Muscle of leg (tissue), 3 donors: ENCODE measurements at regions not wholly inside any gene's neighbourhood (a gene's known extent, or its start where the extent isn't known, plus 50 kb on each side); places are given as distances from the start of the nearest gene placed in this dataset.
"Not testable (repeated sequence)": the region's sequence is repeated elsewhere in the genome, so short reads cannot be mapped to it uniquely, and the experiment has no call there.

Source experiments
- DNase-seq: peaks from one replicate; pipeline ENCODE4 v3.0.0; 2013
- H3K27ac ChIP-seq: one replicate; pipeline ENCODE4 v1.5.1; 2013; ENCODE audit warnings: mild to moderate bottlenecking, low read length, control low read depth
- H3K27me3 ChIP-seq: one replicate; pipeline ENCODE4 v1.6.1; 2013; ENCODE audit warnings: low read length; ENCODE audit not compliant: control insufficient read depth, insufficient read depth
- H3K36me3 ChIP-seq: one replicate; pipeline ENCODE4 v1.6.1; 2013; ENCODE audit warnings: low read length; ENCODE audit not compliant: control insufficient read depth, insufficient read depth
- H3K4me1 ChIP-seq: one replicate; pipeline ENCODE4 v1.6.1; 2013; ENCODE audit warnings: low read length; ENCODE audit not compliant: control insufficient read depth, insufficient read depth
- H3K4me3 ChIP-seq: one replicate; pipeline ENCODE4 v1.5.1; 2013; ENCODE audit warnings: low read length, control low read depth
- H3K9me3 ChIP-seq: replicated peaks from 2 replicates; pipeline ENCODE4 v1.6.1; 2013; ENCODE audit warnings: low read depth, low read length; ENCODE audit not compliant: control insufficient read depth
- WGBS: methylation state at CpG from one replicate; pipeline ENCODE4 v1.1.5; 2013; ENCODE audit warnings: missing lambda C conversion rate; ENCODE audit not compliant: insufficient coverage; 5-methylcytosine and 5-hydroxymethylcytosine counted together

DNA sequence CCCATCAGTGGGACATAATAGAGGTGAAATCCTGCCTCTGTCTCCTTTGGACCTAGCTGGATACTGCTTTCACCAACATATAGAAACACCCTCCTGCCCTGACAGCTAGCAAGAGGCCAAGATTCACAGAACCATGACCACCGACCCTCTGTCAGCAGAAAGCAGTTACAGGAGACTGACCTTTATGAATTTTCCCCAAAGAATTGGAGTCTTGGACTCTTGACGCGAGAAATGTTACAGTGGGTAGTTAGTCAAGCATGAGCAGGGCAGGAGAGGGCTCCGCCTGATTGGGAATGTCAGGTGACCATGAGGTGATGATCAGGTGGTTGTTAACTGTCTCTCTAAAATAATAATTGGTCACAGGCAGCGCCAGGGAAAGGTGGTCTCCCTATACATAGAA is 1002.3 kb downstream of the TDRD15 start:
- Histone ChIP-seq H3K27me3 (no peaks in the 10 kb centered on the region), H3K27ac (no peak overlapping the region), H3K9me3 (no peaks in the 10 kb centered on the region), H3K4me1 (no peaks in the 10 kb centered on the region), H3K4me3 (no peak overlapping the region), H3K36me3 (no peaks in the 10 kb centered on the region)
- DNase-seq: no peak
- no CpG with 5 or more reads among the region's 5 CpGs for WGBS

DNA sequence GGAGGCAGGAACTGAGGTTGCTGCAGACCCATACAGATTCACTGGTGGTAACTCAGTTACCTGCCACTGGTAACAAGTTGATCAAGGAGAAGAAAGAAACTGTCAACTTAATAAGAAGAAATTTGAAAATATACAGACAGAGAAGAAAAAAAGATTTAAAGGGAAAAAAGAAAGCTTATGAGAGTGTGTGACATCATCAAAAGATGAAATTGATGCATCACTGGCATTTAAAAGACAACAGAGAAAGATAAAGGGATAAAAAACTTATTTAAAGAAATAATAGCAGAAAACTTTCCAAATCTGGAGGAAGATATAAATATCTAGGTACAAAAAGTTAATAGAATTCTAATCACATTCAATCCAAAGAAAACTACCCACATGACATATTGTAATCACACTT is 1003.2 kb downstream of the TDRD15 start:
- H3K4me1 ChIP-seq: no peaks in the 10 kb centered on the region
- no peaks in the 10 kb centered on the region for H3K36me3 ChIP-seq
- no peak overlapping the region for H3K4me3 ChIP-seq
- no peak for DNase-seq
- no peak overlapping the region for H3K27ac ChIP-seq
- no peaks in the 10 kb centered on the region for H3K27me3 ChIP-seq
- no peaks in the 10 kb centered on the region for H3K9me3 ChIP-seq

DNA sequence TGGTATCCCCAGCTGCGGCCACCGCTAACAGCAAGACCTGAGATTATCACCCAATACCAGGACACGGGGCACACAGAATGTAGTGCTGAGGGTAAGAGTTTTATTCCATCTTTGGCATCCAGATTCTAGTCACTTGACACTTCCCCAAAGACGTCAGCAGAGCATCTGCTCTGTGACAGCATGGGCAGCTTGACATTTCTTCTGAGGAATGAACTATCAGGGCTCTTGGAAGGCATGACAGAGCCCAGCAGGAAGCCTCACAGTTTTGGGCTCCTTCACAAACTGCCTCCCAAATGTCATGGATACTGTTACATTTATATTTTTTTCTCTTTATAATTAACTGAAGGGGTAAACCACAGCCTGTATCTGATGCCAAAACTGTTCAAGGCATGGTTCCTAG is 1010.7 kb downstream of the TDRD15 start:
- Histone ChIP-seq H3K27me3 (no peaks in the 10 kb centered on the region), H3K36me3 (no peaks in the 10 kb centered on the region), H3K4me1 (no peaks in the 10 kb centered on the region), H3K27ac (no peak overlapping the region), H3K9me3 (no peaks in the 10 kb centered on the region), H3K4me3 (no peak overlapping the region)
- WGBS: no CpG with 5 or more reads among the region's 4 CpGs
- DNase-seq: peak; percentile 3

DNA sequence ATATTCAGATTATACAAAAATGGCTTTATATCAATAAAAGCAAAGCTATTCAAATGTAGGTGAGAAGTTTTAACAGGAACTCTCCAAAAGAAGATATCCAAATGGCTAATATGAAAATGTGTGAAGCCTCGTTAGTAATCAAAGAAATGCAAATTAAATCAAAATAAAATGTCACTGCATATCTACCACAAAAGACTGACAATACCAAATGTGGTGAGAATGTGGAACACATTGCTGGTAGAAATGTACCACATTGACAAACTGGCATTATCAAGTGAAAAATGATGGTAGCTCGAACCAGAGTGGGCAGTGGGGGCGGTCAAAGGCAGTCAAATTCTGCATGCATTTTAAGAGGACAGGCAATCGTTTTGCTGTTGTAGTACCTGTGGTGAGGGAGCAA is 1012.7 kb downstream of the TDRD15 start:
- DNase-seq: no peak
- H3K36me3 ChIP-seq: no peaks in the 10 kb centered on the region
- no peaks in the 10 kb centered on the region for H3K27me3 ChIP-seq
- no peak overlapping the region for H3K27ac ChIP-seq
- no peaks in the 10 kb centered on the region for H3K4me1 ChIP-seq
- no peaks in the 10 kb centered on the region for H3K9me3 ChIP-seq
- 86% methylated on average over 3 of the region's 4 CpGs for WGBS
- H3K4me3 ChIP-seq: no peak overlapping the region

DNA sequence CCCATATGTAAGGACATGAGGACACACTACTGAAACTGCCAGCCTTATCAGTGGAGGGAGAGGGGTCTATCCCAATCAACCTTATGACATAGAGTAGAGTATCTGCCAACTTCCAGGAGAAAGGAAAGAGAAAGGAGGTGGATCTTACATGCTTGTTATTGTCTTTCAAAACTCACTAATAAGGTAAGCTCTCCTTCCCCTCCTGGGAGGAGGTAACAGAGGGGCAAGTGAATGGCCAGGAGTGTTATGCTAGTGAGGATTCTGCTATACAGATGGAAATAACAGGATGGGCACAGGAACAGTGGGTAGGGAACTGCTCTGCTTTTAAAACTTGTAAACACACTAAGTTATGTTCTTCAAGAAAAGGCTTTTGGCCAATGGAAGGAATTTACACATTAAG is 1020.1 kb downstream of the TDRD15 start:
- no peaks in the 10 kb centered on the region for H3K4me1 ChIP-seq
- H3K4me3 ChIP-seq: no peak overlapping the region
- no peaks in the 10 kb centered on the region for H3K36me3 ChIP-seq
- H3K27me3 ChIP-seq: no peaks in the 10 kb centered on the region
- DNase-seq: no peak
- no peaks in the 10 kb centered on the region for H3K9me3 ChIP-seq
- no peak overlapping the region for H3K27ac ChIP-seq

DNA sequence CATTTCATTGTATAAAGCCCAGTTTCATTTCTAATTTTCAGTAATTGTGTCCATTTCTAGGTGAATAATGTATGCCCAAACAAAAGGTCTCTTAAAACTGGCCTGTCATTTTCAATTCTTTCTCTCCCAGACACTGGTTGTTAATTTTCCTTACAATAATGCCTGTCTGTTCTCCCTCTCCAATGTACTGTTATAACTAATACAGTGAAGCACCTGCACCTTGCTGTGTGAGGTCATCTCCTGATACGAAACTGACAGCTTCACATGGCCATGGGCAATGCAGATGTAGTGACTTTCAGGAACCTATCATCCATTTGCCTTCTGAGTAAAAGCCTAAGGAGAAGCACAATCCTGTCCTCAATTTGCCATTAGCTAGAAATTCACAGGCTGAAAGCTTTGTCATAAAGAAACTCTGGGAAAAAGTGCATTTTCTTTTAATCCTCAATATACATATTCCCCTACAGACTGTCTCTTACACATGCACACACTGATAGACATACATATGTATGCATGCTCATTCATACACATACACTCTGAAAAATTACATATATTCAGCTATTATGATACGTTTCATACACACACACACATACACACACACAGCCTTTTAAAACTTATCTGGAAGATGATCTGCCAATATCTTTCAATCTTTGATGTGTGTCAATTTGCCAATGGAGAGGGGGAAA is 1030.3 kb downstream of the TDRD15 start:
- 0% methylated on average over 1 of the region's 2 CpGs for WGBS
- no peaks in the 10 kb centered on the region for H3K36me3 ChIP-seq

DNA sequence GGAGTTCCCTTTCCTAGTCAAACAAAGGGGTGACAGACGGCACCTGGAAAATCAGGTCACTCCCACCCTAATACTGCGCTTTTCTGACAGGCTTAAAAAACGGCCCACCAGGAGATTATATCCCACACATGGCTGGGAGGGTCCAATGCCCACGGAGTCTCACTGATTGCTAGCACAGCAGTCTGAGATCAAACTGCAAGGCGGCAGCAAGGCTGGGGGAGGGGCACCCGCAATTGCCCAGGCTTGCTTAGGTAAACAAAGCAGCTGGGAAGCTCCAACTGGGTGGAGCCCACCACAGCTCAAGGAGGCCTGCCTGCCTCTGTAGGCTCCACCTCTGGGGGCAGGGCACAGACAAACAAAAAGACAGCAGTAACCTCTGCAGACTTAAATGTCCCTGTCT is 1032.9 kb downstream of the TDRD15 start:
- WGBS: 71% methylated on average over 2 of the region's 6 CpGs
- H3K4me3 ChIP-seq, H3K27ac ChIP-seq, H3K9me3 ChIP-seq, H3K36me3 ChIP-seq, DNase-seq, H3K4me1 ChIP-seq, H3K27me3 ChIP-seq: not testable (repeated sequence)

More for the DNA sequence above, 1030.3 kb downstream of the TDRD15 start:
- DNase-seq: no peak
- peaks cover 2% of the 10 kb centered on the region for H3K9me3 ChIP-seq
- H3K27ac ChIP-seq: no peak overlapping the region
- no peaks in the 10 kb centered on the region for H3K27me3 ChIP-seq
- no peaks in the 10 kb centered on the region for H3K4me1 ChIP-seq
- H3K4me3 ChIP-seq: no peak overlapping the region

DNA sequence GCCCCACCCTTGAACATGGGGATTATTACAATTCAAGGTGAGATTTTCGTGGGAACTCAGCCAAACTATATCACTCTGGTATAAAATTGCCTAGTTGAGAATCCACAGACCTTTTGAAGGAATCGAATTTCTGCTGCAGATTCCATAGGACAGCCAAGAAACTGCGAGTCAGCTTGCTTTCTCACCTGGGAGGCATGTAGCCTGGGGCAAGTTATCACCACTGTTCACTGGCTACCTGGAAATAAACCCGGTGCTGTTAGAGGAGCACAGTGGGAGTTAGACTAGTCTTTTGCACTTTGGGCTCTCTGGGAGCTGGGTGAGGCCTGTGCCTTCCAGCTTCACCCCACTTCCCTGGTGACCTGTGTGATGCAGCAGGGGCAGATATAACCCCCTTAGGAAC is 1043.5 kb downstream of the TDRD15 start:
- Histone ChIP-seq H3K27ac (no peak overlapping the region), H3K36me3 (no peaks in the 10 kb centered on the region), H3K4me3 (no peak overlapping the region), H3K4me1 (no peaks in the 10 kb centered on the region), H3K9me3 (peaks cover 5% of the 10 kb centered on the region), H3K27me3 (no peaks in the 10 kb centered on the region)
- DNase-seq: no peak
- WGBS: 82% methylated on average over 3 of the region's 4 CpGs

DNA sequence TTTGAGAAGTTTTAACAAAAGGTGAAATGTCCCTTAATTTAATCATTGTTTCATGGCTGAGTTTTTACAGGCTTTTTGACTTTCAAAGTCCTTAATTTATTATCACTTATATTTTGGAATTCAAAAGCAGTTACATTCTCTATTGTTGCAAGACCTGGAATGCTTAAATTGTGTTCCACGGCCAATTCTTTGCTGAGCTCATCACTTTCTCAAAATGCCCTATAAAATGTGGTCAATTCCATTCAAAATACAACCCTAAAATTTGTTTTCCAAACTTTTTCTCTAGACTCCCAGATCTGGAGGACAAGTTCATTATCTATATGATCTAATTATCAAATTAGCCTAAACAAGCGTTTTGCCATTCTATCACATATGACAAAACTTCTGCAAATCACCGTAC is 1051.2 kb downstream of the TDRD15 start:
- no peak overlapping the region for H3K27ac ChIP-seq
- DNase-seq: no peak
- no CpG with 5 or more reads among the region's 3 CpGs for WGBS
- no peak overlapping the region for H3K4me3 ChIP-seq
- H3K36me3 ChIP-seq: no peaks in the 10 kb centered on the region
- H3K27me3 ChIP-seq: no peaks in the 10 kb centered on the region
- H3K4me1 ChIP-seq: no peaks in the 10 kb centered on the region
- H3K9me3 ChIP-seq: peaks cover 2% of the 10 kb centered on the region

DNA sequence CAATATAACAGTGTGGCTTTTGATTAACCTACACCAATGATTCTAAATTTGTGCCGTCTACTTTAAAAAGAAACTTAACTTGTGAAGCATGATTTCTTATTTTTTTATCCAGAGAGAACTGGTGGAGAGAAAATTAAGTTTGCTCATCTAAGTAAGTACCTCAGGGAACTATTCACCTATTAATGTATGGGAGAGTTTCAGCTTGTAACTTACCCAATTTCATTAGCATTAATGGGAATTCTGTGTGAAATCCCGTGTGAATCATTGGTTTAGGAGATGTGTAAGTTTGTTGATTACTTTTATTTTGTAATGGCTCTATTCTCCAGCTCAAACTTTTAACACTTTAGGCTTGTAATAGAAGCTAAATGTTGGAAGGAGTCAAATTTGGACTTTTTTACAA is 1061.5 kb downstream of the TDRD15 start:
- no CpG with 5 or more reads among the region's 2 CpGs for WGBS
- Histone ChIP-seq H3K4me1 (no peaks in the 10 kb centered on the region), H3K36me3 (no peaks in the 10 kb centered on the region), H3K4me3 (no peak overlapping the region), H3K27ac (no peak overlapping the region), H3K27me3 (no peaks in the 10 kb centered on the region), H3K9me3 (no peaks in the 10 kb centered on the region)
- DNase-seq: no peak

DNA sequence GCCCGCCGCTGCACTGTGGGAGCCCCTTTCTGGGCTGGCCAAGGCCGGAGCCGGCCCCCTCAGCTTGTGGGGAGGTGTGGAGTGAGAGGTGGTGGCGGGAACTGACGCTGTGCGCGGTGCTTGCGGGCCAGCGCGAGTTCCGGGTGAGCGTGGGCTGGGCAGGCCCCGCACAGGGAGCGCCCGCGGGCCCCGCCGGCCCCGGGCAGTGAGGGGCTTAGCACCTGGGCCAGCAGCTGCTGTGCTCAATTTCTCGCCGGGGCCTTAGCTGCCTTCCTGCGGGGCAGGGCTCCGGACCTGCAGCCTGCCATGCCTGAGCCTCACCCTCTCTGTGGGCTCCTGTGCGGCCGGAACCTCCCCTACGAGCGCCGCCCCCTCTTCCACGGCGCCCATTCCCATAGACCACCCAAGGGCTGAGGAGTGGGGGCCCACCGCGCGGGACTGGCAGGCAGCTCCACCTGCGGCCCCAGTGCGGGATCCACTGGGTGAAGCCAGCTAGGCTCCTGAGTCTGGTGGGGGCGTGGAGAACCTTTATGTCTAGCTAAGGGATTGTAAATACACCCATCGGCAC is 1062.6 kb downstream of the TDRD15 start:
- WGBS: 89% methylated on average over 29 of the region's 38 CpGs
- not testable (repeated sequence) for H3K27me3 ChIP-seq, H3K27ac ChIP-seq, H3K36me3 ChIP-seq, H3K4me1 ChIP-seq, DNase-seq, H3K9me3 ChIP-seq, H3K4me3 ChIP-seq
